GM23248 (cell line): ENCODE measurements at regions not wholly inside any gene's neighbourhood (a gene's known extent, or its start where the extent isn't known, plus 50 kb on each side); places are given as distances from the start of the nearest gene placed in this dataset.

Source experiments
- EZH2 ChIP-seq: fragments of 200-600 bp; sonication (generic); IDR thresholded peaks from 2 replicates; pipeline ENCODE4 v1.6.1; 2018; ENCODE audit warnings: antibody characterized with exemption, mild to moderate bottlenecking; ENCODE audit not compliant: insufficient read depth, poor library complexity, severe bottlenecking
- EZH2phosphoT487 ChIP-seq: fragments of 200-600 bp; sonication (generic); IDR thresholded peaks from 2 replicates; pipeline ENCODE4 v1.6.1; 2018; ENCODE audit warnings: antibody characterized with exemption, moderate library complexity, mild to moderate bottlenecking, low read depth; ENCODE audit not compliant: insufficient read depth

- TF ChIP-seq EZH2phosphoT487 (no peak), EZH2 (no peak)
Observed at GRCh38 chr1:108036796-108037562, 72.0 kb upstream of the VAV3 start.
